ENCODE measurements at regions not wholly inside any gene's neighbourhood (a gene's known extent, or its start where the extent isn't known, plus 50 kb on each side); places are given as distances from the start of the nearest gene placed in this dataset.
A peak's percentile ranks its signal among the peaks of the same experiment; 100 is the strongest.

GRCh38 chr7:118511146-118511545 is 286.6 kb downstream of the ANKRD7 start:
- H3K9me3 Mint-ChIP-seq (ENCODE audit: unreplicated experiment): no peaks in the 10 kb centered on the region
- H3K4me2 ChIP-seq (ENCODE audit: low read length): no peak overlapping the region
- no peaks in the 10 kb centered on the region for H3K79me2 ChIP-seq (ENCODE audit: insufficient read depth, low read length)
- H3K9me3 ChIP-seq (ENCODE audit: insufficient read depth, low read depth, low read length): no peaks in the 10 kb centered on the region
- H3K4me1 ChIP-seq (ENCODE audit: insufficient read depth, low read length): no peaks in the 10 kb centered on the region
- no peaks in the 10 kb centered on the region for H3K27me3 Mint-ChIP-seq (ENCODE audit: low read depth, unreplicated experiment)
- H3K36me3 Mint-ChIP-seq (ENCODE audit: low read depth, unreplicated experiment): no peaks in the 10 kb centered on the region
- no peak overlapping the region for H3K9ac ChIP-seq (ENCODE audit: low read length)
- H3K4me3 Mint-ChIP-seq (ENCODE audit: unreplicated experiment): no peak overlapping the region
- no peak overlapping the region for H3K4me3 ChIP-seq (ENCODE audit: insufficient read depth, low read depth, low read length)
- H4K20me1 ChIP-seq (ENCODE audit: insufficient read depth, low read length): no peaks in the 10 kb centered on the region
- H2AFZ ChIP-seq (ENCODE audit: low read depth, low read length): no peak overlapping the region
- H3K36me3 ChIP-seq (ENCODE audit: insufficient read depth, low read length): no peaks in the 10 kb centered on the region
- no peak for TF ChIP-seq EZH2 (IDR thresholded peaks at IDR 0.05; ENCODE audit: insufficient read depth, low read length)
- TF ChIP-seq CTCF (IDR thresholded peaks at IDR 0.05; ENCODE audit: insufficient read depth, low read depth, low read length): no peak
- FAIRE-seq (no peak), DNase-seq (ENCODE audit: low read depth) (no peak)
- peaks cover 3% of the 10 kb centered on the region for H3K4me1 Mint-ChIP-seq (ENCODE audit: low read depth, unreplicated experiment)
- H3K27me3 ChIP-seq (ENCODE audit: insufficient read depth, low read length): no peaks in the 10 kb centered on the region
- H3K27ac Mint-ChIP-seq (ENCODE audit: unreplicated experiment): no peak overlapping the region
- H3K27ac ChIP-seq (ENCODE audit: low read depth, low read length): no peak overlapping the region

GRCh38 chr7:118517275-118517674 is 292.8 kb downstream of the ANKRD7 start:
- DNase-seq (ENCODE audit: low read depth) (peak; percentile 16), FAIRE-seq (no peak)
- Histone ChIP-seq H3K79me2 (ENCODE audit: insufficient read depth, low read length) (no peaks in the 10 kb centered on the region), H3K4me1 (ENCODE audit: insufficient read depth, low read length) (no peaks in the 10 kb centered on the region), H3K9ac (ENCODE audit: low read length) (no peak overlapping the region), H3K27me3 (ENCODE audit: insufficient read depth, low read length) (no peaks in the 10 kb centered on the region), H4K20me1 (ENCODE audit: insufficient read depth, low read length) (no peaks in the 10 kb centered on the region), H2AFZ (ENCODE audit: low read depth, low read length) (no peak overlapping the region), H3K4me3 (ENCODE audit: insufficient read depth, low read depth, low read length) (no peak overlapping the region), H3K27ac (ENCODE audit: low read depth, low read length) (no peak overlapping the region), H3K4me2 (ENCODE audit: low read length) (no peak overlapping the region), H3K36me3 (ENCODE audit: insufficient read depth, low read length) (no peaks in the 10 kb centered on the region), H3K9me3 (ENCODE audit: insufficient read depth, low read depth, low read length) (no peaks in the 10 kb centered on the region)
- H3K4me3 Mint-ChIP-seq (ENCODE audit: unreplicated experiment): no peak overlapping the region
- no peaks in the 10 kb centered on the region for H3K36me3 Mint-ChIP-seq (ENCODE audit: low read depth, unreplicated experiment)
- H3K4me1 Mint-ChIP-seq (ENCODE audit: low read depth, unreplicated experiment): peaks cover 11% of the 10 kb centered on the region
- H3K27me3 Mint-ChIP-seq (ENCODE audit: low read depth, unreplicated experiment): no peaks in the 10 kb centered on the region
- no peaks in the 10 kb centered on the region for H3K9me3 Mint-ChIP-seq (ENCODE audit: unreplicated experiment)
- TF ChIP-seq CTCF (IDR thresholded peaks at IDR 0.05; ENCODE audit: insufficient read depth, low read depth, low read length): no peak
- TF ChIP-seq EZH2 (IDR thresholded peaks at IDR 0.05; ENCODE audit: insufficient read depth, low read length): no peak
- H3K27ac Mint-ChIP-seq (ENCODE audit: unreplicated experiment): no peak overlapping the region

- H3K36me3 ChIP-seq (ENCODE audit: insufficient read depth, low read length): no peaks in the 10 kb centered on the region
- no peak overlapping the region for H3K4me2 ChIP-seq (ENCODE audit: low read length)
- no peak overlapping the region for H3K27ac Mint-ChIP-seq (ENCODE audit: unreplicated experiment)
- no peak for DNase-seq (ENCODE audit: low read depth)
- H3K4me3 ChIP-seq (ENCODE audit: insufficient read depth, low read depth, low read length): no peak overlapping the region
- H3K4me3 Mint-ChIP-seq (ENCODE audit: unreplicated experiment): no peak overlapping the region
- H3K9me3 ChIP-seq (ENCODE audit: insufficient read depth, low read depth, low read length): no peaks in the 10 kb centered on the region
- H2AFZ ChIP-seq (ENCODE audit: low read depth, low read length): no peak overlapping the region
- H3K9me3 Mint-ChIP-seq (ENCODE audit: unreplicated experiment): no peaks in the 10 kb centered on the region
- H3K4me1 Mint-ChIP-seq (ENCODE audit: low read depth, unreplicated experiment): no peaks in the 10 kb centered on the region
- H3K9ac ChIP-seq (ENCODE audit: low read length): no peak overlapping the region
- no peaks in the 10 kb centered on the region for H4K20me1 ChIP-seq (ENCODE audit: insufficient read depth, low read length)
- no peak overlapping the region for H3K27ac ChIP-seq (ENCODE audit: low read depth, low read length)
- no peaks in the 10 kb centered on the region for H3K4me1 ChIP-seq (ENCODE audit: insufficient read depth, low read length)
- FAIRE-seq: no peak
- H3K27me3 Mint-ChIP-seq (ENCODE audit: low read depth, unreplicated experiment): no peaks in the 10 kb centered on the region
- H3K36me3 Mint-ChIP-seq (ENCODE audit: low read depth, unreplicated experiment): no peaks in the 10 kb centered on the region
- no peaks in the 10 kb centered on the region for H3K27me3 ChIP-seq (ENCODE audit: insufficient read depth, low read length)
- H3K79me2 ChIP-seq (ENCODE audit: insufficient read depth, low read length): no peaks in the 10 kb centered on the region
- TF ChIP-seq EZH2 (IDR thresholded peaks at IDR 0.05; ENCODE audit: insufficient read depth, low read length) (no peak), CTCF (IDR thresholded peaks at IDR 0.05; ENCODE audit: insufficient read depth, low read depth, low read length) (no peak)
Measured at GRCh38 chr7:118525020-118525419, 300.5 kb downstream of the ANKRD7 start.

Data from astrocyte (in vitro differentiated cells and primary cell).